CD4-positive, alpha-beta T cell (primary cell): ENCODE measurements at regions not wholly inside any gene's neighbourhood (a gene's known extent, or its start where the extent isn't known, plus 50 kb on each side); places are given as distances from the start of the nearest gene placed in this dataset.

ENCODE experiments used
- ATAC-seq: fragments of 200-7000 bp; cut with Tn5 transposase; one replicate; pipeline ENCODE4 v1.10.0; 2022; ENCODE audit warnings: mild to moderate bottlenecking; ENCODE audit not compliant: poor library complexity
- CTCF ChIA-PET: fragments of 350-600 bp; sonication (Branson Sonifier 250); formaldehyde crosslinking; loops from one replicate; lab custom pipeline; 2021; ENCODE audit warnings: antibody characterized with exemption, inconsistent platforms; lab: Charles Lee
- POLR2A ChIA-PET: fragments of 350-600 bp; sonication (Branson Sonifier 250); formaldehyde crosslinking; loops from one replicate; lab custom pipeline; 2021; ENCODE audit warnings: antibody characterized with exemption, inconsistent platforms; lab: Charles Lee
- DNase-seq, 14 experiments: peaks; one replicate each; pipeline ENCODE4 v3.0.0-alpha.2; 2013 to 2020; ENCODE audit warnings: mixed read lengths in 2 of 14
- H3K27ac ChIP-seq, 2 donors: one replicate each; pipeline versions ENCODE4 v1.5.1 to v1.7.0; 2013; ENCODE audit warnings: low read length in 2 of 2, low read depth in 1 of 2, mild to moderate bottlenecking in 1 of 2
- H3K27me3 ChIP-seq, 2 experiments: 1 replicate in 1 of 2; 2 replicates in 1 of 2; pipeline versions ENCODE4 v1.6.1 to v1.7.0; 2013; ENCODE audit warnings: low read length in 2 of 2, control low read depth in 1 of 2, mild to moderate bottlenecking in 1 of 2, moderate library complexity in 1 of 2; ENCODE audit not compliant: insufficient read depth in 2 of 2, control insufficient read depth in 1 of 2
- H3K36me3 ChIP-seq: one replicate; pipeline ENCODE4 v1.6.1; 2013; ENCODE audit warnings: low read length, control low read depth; ENCODE audit not compliant: insufficient read depth
- H3K4me1 ChIP-seq: one replicate; pipeline ENCODE4 v1.6.1; 2013; ENCODE audit warnings: low read length, control low read depth; ENCODE audit not compliant: insufficient read depth
- H3K4me3 ChIP-seq: one replicate; pipeline ENCODE4 v1.5.1; 2013; ENCODE audit warnings: mild to moderate bottlenecking, low read length, moderate library complexity
- H3K9me3 ChIP-seq, 2 experiments: 1 replicate in 1 of 2; 2 replicates in 1 of 2; pipeline versions ENCODE4 v1.6.1 to v1.7.0; 2013; ENCODE audit warnings: low read length in 2 of 2, mild to moderate bottlenecking in 2 of 2, control low read depth in 1 of 2, moderate library complexity in 1 of 2; ENCODE audit not compliant: control insufficient read depth in 1 of 2, insufficient read depth in 1 of 2
- H3K27ac Mint-ChIP-seq: one replicate; pipeline ENCODE4 v1.8.0; 2020; ENCODE audit warnings: mixed read lengths
- H3K27me3 Mint-ChIP-seq: one replicate; pipeline ENCODE4 v1.8.0; 2021; ENCODE audit warnings: mixed read lengths
- H3K36me3 Mint-ChIP-seq: one replicate; pipeline ENCODE4 v1.8.0; 2021; ENCODE audit warnings: low read depth, mixed read lengths
- H3K4me1 Mint-ChIP-seq: one replicate; pipeline ENCODE4 v1.8.0; 2021; ENCODE audit warnings: low read depth, mixed read lengths
- H3K4me3 Mint-ChIP-seq: one replicate; pipeline ENCODE4 v1.8.0; 2020; ENCODE audit warnings: mild to moderate bottlenecking, mixed read lengths
- H3K9me3 Mint-ChIP-seq: one replicate; pipeline ENCODE4 v1.8.0; 2020; ENCODE audit warnings: mixed read lengths
- CTCF ChIP-seq: fragments of 200-600 bp; IDR thresholded peaks from one replicate; pipeline ENCODE4 v1.8.0; 2022; ENCODE audit warnings: antibody characterized with exemption, mild to moderate bottlenecking
- intact Hi-C, 2 experiments: fragments of 100-400 bp; cut with DNase I in 1 of 2; cut with micrococcal nuclease in 1 of 2; formaldehyde crosslinking; loops; one replicate each; pipeline versions ENCODE4 v1.15.1 to v1.9.0; 2023 to 2025; cut with DNase I, micrococcal nuclease

GRCh38 chr6:102407886-102408741 lies 1014.6 kb downstream of the GRIK2 start:
- no peak for DNase-seq
- H3K4me1 ChIP-seq: no peaks in the 10 kb centered on the region
- Mint-ChIP-seq H3K27me3 (no peaks in the 10 kb centered on the region), H3K36me3 (no peaks in the 10 kb centered on the region), H3K27ac (no peak overlapping the region), H3K9me3 (peaks cover 2% of the 10 kb centered on the region), H3K4me1 (no peaks in the 10 kb centered on the region), H3K4me3 (no peak overlapping the region)
- no peak overlapping the region for H3K4me3 ChIP-seq
- no peak for ATAC-seq
- H3K36me3 ChIP-seq: no peaks in the 10 kb centered on the region
- no peak overlapping the region for H3K27ac ChIP-seq
- no peaks in the 10 kb centered on the region for H3K27me3 ChIP-seq
- H3K9me3 ChIP-seq: no peaks in the 10 kb centered on the region
- CTCF ChIA-PET: no interaction called here
- POLR2A ChIA-PET: no interaction called here
- intact Hi-C loops: no loop called here
- TF ChIP-seq CTCF: no peak

GRCh38 chr6:102405860-102406259 lies 1012.4 kb downstream of the GRIK2 start:
- H3K4me3 ChIP-seq: no peak overlapping the region
- no peaks in the 10 kb centered on the region for H3K9me3 ChIP-seq
- H3K27me3 Mint-ChIP-seq: no peaks in the 10 kb centered on the region
- intact Hi-C loops: no loop called here
- H3K4me1 ChIP-seq: no peaks in the 10 kb centered on the region
- CTCF ChIA-PET: no interaction called here
- DNase-seq (no peak), ATAC-seq (no peak)
- H3K9me3 Mint-ChIP-seq: peaks cover 2% of the 10 kb centered on the region
- no peak overlapping the region for H3K4me3 Mint-ChIP-seq
- POLR2A ChIA-PET: no interaction called here
- no peaks in the 10 kb centered on the region for H3K4me1 Mint-ChIP-seq
- H3K27me3 ChIP-seq: no peaks in the 10 kb centered on the region
- H3K27ac ChIP-seq: no peak overlapping the region
- no peak overlapping the region for H3K27ac Mint-ChIP-seq
- no peaks in the 10 kb centered on the region for H3K36me3 ChIP-seq
- H3K36me3 Mint-ChIP-seq: no peaks in the 10 kb centered on the region
- no peak for TF ChIP-seq CTCF

- DNase-seq (no peak), ATAC-seq (no peak)
- intact Hi-C loops: no loop called here
- ChIA-PET POLR2A (no interaction called here), CTCF (no interaction called here)
- TF ChIP-seq CTCF: no peak
- no peaks in the 10 kb centered on the region for H3K4me1 Mint-ChIP-seq
- H3K9me3 ChIP-seq: no peaks in the 10 kb centered on the region
- no peak overlapping the region for H3K27ac Mint-ChIP-seq
- H3K4me3 ChIP-seq: no peak overlapping the region
- no peaks in the 10 kb centered on the region for H3K27me3 ChIP-seq
- peaks cover 4% of the 10 kb centered on the region for H3K9me3 Mint-ChIP-seq
- no peak overlapping the region for H3K4me3 Mint-ChIP-seq
- H3K27me3 Mint-ChIP-seq: no peaks in the 10 kb centered on the region
- H3K27ac ChIP-seq: no peak overlapping the region
- no peaks in the 10 kb centered on the region for H3K4me1 ChIP-seq
- no peaks in the 10 kb centered on the region for H3K36me3 Mint-ChIP-seq
- H3K36me3 ChIP-seq: no peaks in the 10 kb centered on the region
Measured at GRCh38 chr6:102402635-102403329, 1009.3 kb downstream of the GRIK2 start.
